Ovary (tissue), 3 donors: ENCODE measurements at regions not wholly inside any gene's neighbourhood (a gene's known extent, or its start where the extent isn't known, plus 50 kb on each side); places are given as distances from the start of the nearest gene placed in this dataset.

Experiments used
- CTCF ChIP-seq, 3 donors: fragments of 450-650 bp in 2 of 3; fragments of 200-600 bp in 1 of 3; IDR thresholded peaks; one replicate each; pipeline versions ENCODE4 v1.5.1 to v1.8.0; 2016 to 2022; ENCODE audit warnings: antibody characterized with exemption in 3 of 3, mild to moderate bottlenecking in 1 of 3
- POLR2A ChIP-seq: fragments of 450-650 bp; IDR thresholded peaks from one replicate; pipeline ENCODE4 v1.6.1; 2017; ENCODE audit warnings: antibody characterized with exemption, mild to moderate bottlenecking, moderate library complexity
- donor health status: DM: no; HTN: no; CAD: no.

GRCh38 chr12:94801745-94802144 is 151.4 kb upstream of the TMCC3 start:
- TF ChIP-seq CTCF (IDR thresholded peaks at IDR 0.05) (no peak), POLR2A (no peak)
